Panc1 (cell line): ENCODE measurements at regions not wholly inside any gene's neighbourhood (a gene's known extent, or its start where the extent isn't known, plus 50 kb on each side); places are given as distances from the start of the nearest gene placed in this dataset.

Experiments
- ATAC-seq: fragments of 200-7000 bp; cut with Tn5 transposase; 2 replicates; pipeline ENCODE4 v1.9.1; 2020; ENCODE audit warnings: mild to moderate bottlenecking, moderate library complexity
- BruUV-seq: library from RNA; stranded (reverse); fragments of 400-500 nt; replicated peaks from 2 replicates; lab custom pipeline; 2021; lab: Mats Ljungman, UMichigan
- CTCF ChIA-PET: fragments of 300-600 bp; sonication (Branson Sonifier 250); formaldehyde crosslinking; loops from one replicate; lab custom pipeline; 2022; ENCODE audit warnings: antibody characterized with exemption; lab: Charles Lee
- POLR2A ChIA-PET: fragments of 300-600 bp; sonication (Branson Sonifier 250); formaldehyde crosslinking; loops from one replicate; lab custom pipeline; 2022; ENCODE audit warnings: antibody characterized with exemption; lab: Charles Lee
- DNase-seq: peaks from one replicate; pipeline ENCODE4 v3.0.0-alpha.2; 2010; ENCODE audit warnings: low read depth, low spot score
- H3K27ac ChIP-seq: 2 replicates; pipeline ENCODE4 v1.5.1; 2011; ENCODE audit warnings: mild to moderate bottlenecking, low read length, inconsistent platforms
- H3K27me3 ChIP-seq: fragments of 200-500 bp; sonication (Bioruptor generic); 2 replicates; pipeline ENCODE4 v1.6.0; 2014; ENCODE audit warnings: low read length, inconsistent platforms; ENCODE audit not compliant: control insufficient read depth, insufficient read depth
- H3K36me3 ChIP-seq: fragments of 200-500 bp; sonication (Bioruptor generic); 2 replicates; pipeline ENCODE4 v1.5.1; 2014; ENCODE audit warnings: inconsistent platforms, mild to moderate bottlenecking, low read length, moderate library complexity; ENCODE audit not compliant: control insufficient read depth, insufficient read depth
- H3K4me1 ChIP-seq: 2 replicates; pipeline ENCODE4 v1.5.1; 2011; ENCODE audit warnings: inconsistent platforms, mild to moderate bottlenecking, low read length, moderate library complexity; ENCODE audit not compliant: control insufficient read depth, insufficient read depth
- H3K4me3 ChIP-seq, 2 experiments: 2 replicates each; pipeline ENCODE4 v1.5.1; 2011 to 2012; ENCODE audit warnings: low read depth in 2 of 2, low read length in 2 of 2, mild to moderate bottlenecking in 2 of 2, inconsistent platforms in 1 of 2, moderate library complexity in 1 of 2
- H3K9me3 ChIP-seq: fragments of 200-500 bp; sonication (Bioruptor generic); 2 replicates; pipeline ENCODE4 v1.5.1; 2014; ENCODE audit warnings: low read depth, mild to moderate bottlenecking, inconsistent platforms, low read length, moderate library complexity; ENCODE audit not compliant: control insufficient read depth, insufficient read depth
- CTCF ChIP-seq: fragments of 450-650 bp; IDR thresholded peaks from 2 replicates; pipeline ENCODE4 v1.5.1; 2017; ENCODE audit warnings: mild to moderate bottlenecking
- POLR2AphosphoS5 ChIP-seq: IDR thresholded peaks from 2 replicates; pipeline ENCODE4 v1.6.1; 2012; ENCODE audit warnings: mild to moderate bottlenecking, low read depth, low read length, moderate library complexity
- REST ChIP-seq, 2 experiments: IDR thresholded peaks; 2 replicates each; pipeline ENCODE4 v1.6.1; 2011 to 2012; ENCODE audit warnings: low read depth in 2 of 2, control low read depth in 1 of 2, low read length in 1 of 2, mild to moderate bottlenecking in 1 of 2, moderate library complexity in 1 of 2; ENCODE audit not compliant: insufficient read depth in 1 of 2
- SIN3A ChIP-seq: IDR thresholded peaks from 2 replicates; pipeline ENCODE4 v1.6.1; 2012; ENCODE audit warnings: low read depth, mild to moderate bottlenecking, low read length, moderate library complexity, borderline replicate concordance; ENCODE audit not compliant: insufficient read depth
- TCF7L2 ChIP-seq: IDR thresholded peaks from 2 replicates; pipeline ENCODE4 v1.6.1; 2011; ENCODE audit warnings: mild to moderate bottlenecking, low read depth, low read length, inconsistent platforms
- in situ Hi-C: cut with HindIII; loops from 2 replicates; pipeline ENCODE4 v1.10.0; 2016; ENCODE audit warnings: low sequenced_read_pairs, low pct_unique_long_range_greater_than_20kb
- intact Hi-C: fragments of 100-400 bp; cut with micrococcal nuclease; formaldehyde crosslinking; loops from one replicate; pipeline ENCODE4 v1.10.0; 2022; ENCODE audit not compliant: unreplicated experiment

GRCh38 chr22:42196454-42196853, 65.8 kb upstream of the CYP2D6 start:
- DNase-seq (no peak), ATAC-seq (no peak)
- no TSS peak for BruUV-seq
- no peaks in the 10 kb centered on the region for H3K27me3 ChIP-seq
- ChIA-PET POLR2A (interaction anchor here (0.6 kb wide), 1 partner anchor 150 kb away, joined by 8 read pairs; no protein-coding TSS in a partner anchor), CTCF (no interaction called here)
- H3K27ac ChIP-seq = no peak overlapping the region
- intact Hi-C loops = no loop called here
- H3K4me1 ChIP-seq = no peaks in the 10 kb centered on the region
- no peak for TF ChIP-seq SIN3A
- TF ChIP-seq REST (IDR thresholded peaks at IDR 0.05; ENCODE audit: insufficient read depth in 1 of 2, low read depth in 2 of 2, low read length in 1 of 2) = no peak
- no peak for TF ChIP-seq TCF7L2
- TF ChIP-seq CTCF = no peak
- no peak for TF ChIP-seq POLR2AphosphoS5
- H3K9me3 ChIP-seq = no peaks in the 10 kb centered on the region
- H3K4me3 ChIP-seq = no peak overlapping the region
- no peaks in the 10 kb centered on the region for H3K36me3 ChIP-seq
- in situ Hi-C loops = no loop called here

- ATAC-seq = no peak
- Histone ChIP-seq H3K27ac (no peak overlapping the region), H3K36me3 (no peaks in the 10 kb centered on the region), H3K4me1 (no peaks in the 10 kb centered on the region), H3K9me3 (no peaks in the 10 kb centered on the region), H3K27me3 (no peaks in the 10 kb centered on the region), H3K4me3 (no peak overlapping the region)
- in situ Hi-C loops (no loop called here), intact Hi-C loops (no loop called here)
- CTCF ChIA-PET = no interaction called here
- no TSS peak for BruUV-seq
- TF ChIP-seq SIN3A (no peak), CTCF (no peak), POLR2AphosphoS5 (no peak), TCF7L2 (no peak), REST (IDR thresholded peaks at IDR 0.05; ENCODE audit: insufficient read depth in 1 of 2, low read depth in 2 of 2, low read length in 1 of 2) (no peak)
- DNase-seq = no peak
- POLR2A ChIA-PET = no interaction called here
Observed at GRCh38 chr22:42194953-42195352, 64.3 kb upstream of the CYP2D6 start.
